GM21825 (cell line): ENCODE measurements at regions not wholly inside any gene's neighbourhood (a gene's known extent, or its start where the extent isn't known, plus 50 kb on each side); places are given as distances from the start of the nearest gene placed in this dataset.
A peak's percentile ranks its signal among the peaks of the same experiment; 100 is the strongest.

Experiments
- ATAC-seq: cut with Tn5 transposase; IDR thresholded peaks from one replicate; pipeline ENCODE4 v1.9.1; 2021; ENCODE audit warnings: mild to moderate bottlenecking, moderate library complexity; ENCODE audit not compliant: unreplicated experiment

GRCh38 chr11:87437133-87437843, 399.6 kb downstream of the TMEM135 start:
- no peak for ATAC-seq

- ATAC-seq: no peak
These were observed 394.3 kb downstream of the TMEM135 start for GRCh38 chr11:87432022-87432421.

GRCh38 chr11:87431392-87431791, 393.7 kb downstream of the TMEM135 start:
- ATAC-seq: no peak

DNA sequence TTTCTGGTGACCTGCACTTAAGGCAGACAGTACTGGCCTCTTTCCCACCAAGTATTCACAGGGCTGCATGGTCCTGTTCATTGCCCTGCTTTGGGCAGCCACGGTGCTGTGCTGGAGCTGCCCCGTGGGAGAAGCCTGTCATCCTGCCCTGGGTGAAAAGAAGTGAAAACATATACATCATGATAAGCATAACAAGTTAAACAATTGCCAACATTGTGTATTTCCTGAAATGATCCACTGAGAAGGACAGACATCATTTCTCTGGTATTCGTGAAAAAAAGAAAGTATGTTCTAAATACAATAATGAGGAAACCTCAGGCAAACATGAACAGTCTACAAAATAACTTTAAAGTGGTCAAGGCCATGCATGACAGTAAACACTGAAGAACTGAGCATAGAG, 393.1 kb downstream of the TMEM135 start:
- ATAC-seq: no peak

- no peak for ATAC-seq
These were observed 392.3 kb downstream of the TMEM135 start for GRCh38 chr11:87429996-87430395.

- no peak for ATAC-seq
These were observed 390.5 kb downstream of the TMEM135 start for GRCh38 chr11:87428266-87428665.

GRCh38 chr11:87425943-87426342, 388.2 kb downstream of the TMEM135 start:
- ATAC-seq: no peak

GRCh38 chr11:87425391-87425790, 387.7 kb downstream of the TMEM135 start:
- ATAC-seq: no peak

- ATAC-seq: no peak
These were observed 385.4 kb downstream of the TMEM135 start for GRCh38 chr11:87423161-87423560.

- no peak for ATAC-seq
These were observed 384.8 kb downstream of the TMEM135 start for GRCh38 chr11:87422566-87422965.

DNA sequence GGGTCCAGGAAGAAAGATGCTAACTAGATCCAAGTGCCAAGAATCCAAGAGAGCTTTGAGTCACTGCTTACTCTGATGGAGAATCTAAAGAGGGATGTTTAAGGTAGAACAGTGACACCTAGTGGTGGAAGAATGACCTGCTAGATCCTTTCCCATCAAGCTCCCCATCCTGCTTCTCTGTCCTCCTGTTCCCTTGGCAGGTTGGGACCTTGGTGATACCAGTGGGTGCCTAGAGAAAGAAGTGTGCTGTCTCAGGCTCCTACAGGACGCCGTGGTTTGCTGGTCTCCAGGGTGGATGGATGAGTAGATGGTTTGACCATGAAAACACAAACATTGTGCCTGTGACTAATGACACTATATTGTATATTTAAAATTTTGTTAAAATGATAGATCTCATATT, 383.7 kb downstream of the TMEM135 start:
- peak; percentile 72 for ATAC-seq

DNA sequence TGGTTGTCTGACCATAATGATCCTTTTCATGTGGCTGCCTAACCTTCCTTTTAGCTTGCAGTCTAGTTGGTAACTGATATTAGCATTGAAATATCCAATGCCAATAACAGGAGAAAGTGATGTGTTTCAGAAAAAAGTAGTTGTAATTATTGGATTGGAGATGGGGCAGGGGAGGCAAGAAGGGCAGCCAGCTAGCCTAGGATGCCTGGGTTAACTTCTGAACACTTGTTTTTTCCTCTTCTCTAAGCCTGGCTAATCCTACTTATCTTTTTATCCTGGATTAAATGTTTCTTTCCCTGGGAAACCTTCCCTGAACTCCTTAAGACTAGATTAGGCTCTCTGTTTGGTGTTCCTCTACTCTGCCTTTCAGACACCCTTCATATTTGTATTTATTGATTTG, 380.2 kb downstream of the TMEM135 start:
- no peak for ATAC-seq

- no peak for ATAC-seq
These were observed 368.1 kb downstream of the TMEM135 start for GRCh38 chr11:87405843-87406242.

- no peak for ATAC-seq
These were observed 367.6 kb downstream of the TMEM135 start for GRCh38 chr11:87405356-87405755.

DNA sequence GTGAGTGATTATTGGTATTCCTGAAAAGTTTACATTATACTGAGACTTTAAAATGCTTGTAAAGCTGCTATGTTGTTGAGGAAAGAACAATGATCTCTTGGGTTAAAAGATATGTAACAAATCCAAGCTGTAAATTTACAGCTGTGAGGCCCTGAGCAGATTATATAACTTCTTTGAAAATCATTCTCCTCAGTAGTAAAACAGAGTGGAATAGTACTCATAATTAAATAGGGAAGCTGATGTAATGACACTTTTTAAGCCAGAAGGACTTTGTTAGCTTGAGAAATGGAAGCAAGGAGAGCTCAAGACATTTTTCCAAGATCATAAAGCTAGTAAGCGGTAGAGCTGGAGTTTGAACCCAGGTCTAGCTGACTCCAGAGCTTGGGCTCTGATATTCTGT, 363.9 kb downstream of the TMEM135 start:
- no peak for ATAC-seq

DNA sequence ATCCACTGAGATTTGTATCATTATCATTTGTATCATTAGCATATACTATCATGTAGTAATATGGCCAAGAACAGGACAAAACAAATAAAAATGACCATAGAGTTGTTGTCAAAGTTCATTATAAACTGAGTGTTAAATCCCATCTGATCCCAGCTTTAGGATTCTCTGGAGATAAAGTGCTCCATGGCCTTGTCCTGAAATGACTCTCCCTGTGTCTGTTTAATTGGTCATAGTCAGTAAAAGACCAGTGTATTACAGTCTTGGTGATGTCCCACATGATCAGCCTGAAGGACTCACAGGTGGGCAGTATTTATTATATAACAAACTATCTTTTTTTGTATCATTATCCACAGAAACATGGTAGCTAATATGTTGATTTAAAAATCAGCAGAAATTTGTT, 361.6 kb downstream of the TMEM135 start:
- ATAC-seq: no peak

- no peak for ATAC-seq
These were observed 361.2 kb downstream of the TMEM135 start for GRCh38 chr11:87398931-87399330.

- ATAC-seq: no peak
These were observed 359.5 kb downstream of the TMEM135 start for GRCh38 chr11:87397011-87397865.

- ATAC-seq: no peak
These were observed 357.2 kb downstream of the TMEM135 start for GRCh38 chr11:87394924-87395323.

DNA sequence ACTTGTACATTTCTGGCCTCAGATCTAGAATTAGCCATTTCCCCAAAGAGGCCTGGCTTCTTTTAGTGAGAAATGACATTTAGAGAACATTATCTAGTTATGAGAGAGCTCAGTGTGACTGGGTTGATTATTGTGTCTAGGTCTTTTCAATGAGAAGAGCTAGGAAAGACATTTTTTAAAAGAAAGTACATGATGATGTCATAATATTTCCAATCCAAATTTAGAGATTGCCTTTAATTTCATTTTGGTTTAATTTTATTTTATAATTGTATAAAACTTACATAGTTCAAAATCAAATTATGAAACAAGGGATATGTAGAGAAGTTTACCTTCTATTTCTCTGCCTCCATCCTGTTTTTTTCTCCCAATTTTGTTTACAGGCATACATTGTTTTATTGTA, 354.9 kb downstream of the TMEM135 start:
- no peak for ATAC-seq

GRCh38 chr11:87391496-87391895, 353.8 kb downstream of the TMEM135 start:
- no peak for ATAC-seq

DNA sequence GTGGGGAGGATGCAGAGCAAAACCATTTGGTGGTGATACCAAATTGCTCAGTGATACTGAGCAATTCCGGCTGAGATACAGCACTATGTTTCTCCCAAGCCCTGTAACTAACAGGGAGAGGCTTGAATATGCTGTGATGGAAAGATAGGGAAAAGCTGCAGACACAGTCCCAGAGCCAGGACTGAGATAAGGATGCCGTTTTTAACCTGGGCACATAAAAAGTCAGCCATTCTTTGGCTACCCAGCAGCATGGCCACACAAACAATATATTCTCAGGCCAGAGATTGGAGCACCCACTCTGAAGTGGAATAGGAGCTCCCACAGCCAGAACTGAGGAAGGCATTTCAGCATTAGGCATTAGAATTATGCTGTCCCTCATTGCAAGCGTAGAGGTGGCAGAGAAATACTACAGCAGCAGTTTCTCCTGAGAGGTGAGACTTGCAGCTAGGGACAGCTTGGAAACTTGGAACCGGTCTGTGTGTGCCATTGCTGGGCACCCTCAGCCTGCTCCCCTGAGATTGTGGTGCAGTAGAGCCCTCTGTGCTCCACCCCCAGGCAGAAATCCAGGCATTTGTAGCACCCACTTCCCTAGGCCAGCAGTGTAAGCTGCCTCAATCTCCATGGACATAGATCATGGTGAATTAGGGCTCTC, 346.5 kb downstream of the TMEM135 start:
- no peak for ATAC-seq
